ENCODE measurements at regions not wholly inside any gene's neighbourhood (a gene's known extent, or its start where the extent isn't known, plus 50 kb on each side); places are given as distances from the start of the nearest gene placed in this dataset.
"Not testable (repeated sequence)": the region's sequence is repeated elsewhere in the genome, so short reads cannot be mapped to it uniquely, and the experiment has no call there.

GRCh38 chr1:234913771-234914170 lies 214.9 kb downstream of the TOMM20 start:
- 92 to 97% methylated on average over 11 of the region's 11 CpGs for WGBS, 2 donors
- H3K4me3 ChIP-seq (ENCODE audit: low read depth, poor library complexity, severe bottlenecking) = no peak overlapping the region
- intact Hi-C loops (cut with DNase I; ENCODE audit: low total_unique reads) = no loop called here
- DNase-seq (ENCODE audit: low spot score in 2 of 2) = peak in 1 of 2 donors; percentile 67
- TF ChIP-seq CTCF (IDR thresholded peaks at IDR 0.05) (no peak), POLR2A (IDR thresholded peaks at IDR 0.05) (no peak)

DNA sequence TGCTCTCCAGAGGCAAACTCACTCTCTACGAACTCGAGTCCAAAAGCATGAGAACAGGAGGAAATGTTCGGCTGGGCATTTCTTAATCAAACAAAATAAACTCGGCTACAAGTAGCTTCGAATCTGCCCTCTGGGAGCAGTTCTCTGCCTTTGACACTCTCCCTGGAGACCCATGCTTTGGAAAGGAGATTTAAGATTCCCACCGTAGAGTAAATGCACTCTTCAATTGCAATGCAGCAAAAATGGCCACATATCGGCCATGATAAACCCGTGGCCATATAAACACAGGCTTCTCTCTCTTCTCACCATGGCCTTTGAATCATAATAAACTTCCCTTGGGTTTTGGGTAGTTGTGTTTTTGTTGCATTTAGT lies 215.4 kb downstream of the TOMM20 start:
- TF ChIP-seq POLR2A (IDR thresholded peaks at IDR 0.05) = no peak
- no peak for TF ChIP-seq CTCF (IDR thresholded peaks at IDR 0.05)
- H3K4me3 ChIP-seq (ENCODE audit: low read depth, poor library complexity, severe bottlenecking) = no peak overlapping the region
- 81% methylated on average over 8 of the region's 8 CpGs for WGBS, 2 donors
- intact Hi-C loops (cut with DNase I; ENCODE audit: low total_unique reads) = no loop called here
- peak in 1 of 2 donors; percentile 23 for DNase-seq (ENCODE audit: low spot score in 2 of 2)

DNA sequence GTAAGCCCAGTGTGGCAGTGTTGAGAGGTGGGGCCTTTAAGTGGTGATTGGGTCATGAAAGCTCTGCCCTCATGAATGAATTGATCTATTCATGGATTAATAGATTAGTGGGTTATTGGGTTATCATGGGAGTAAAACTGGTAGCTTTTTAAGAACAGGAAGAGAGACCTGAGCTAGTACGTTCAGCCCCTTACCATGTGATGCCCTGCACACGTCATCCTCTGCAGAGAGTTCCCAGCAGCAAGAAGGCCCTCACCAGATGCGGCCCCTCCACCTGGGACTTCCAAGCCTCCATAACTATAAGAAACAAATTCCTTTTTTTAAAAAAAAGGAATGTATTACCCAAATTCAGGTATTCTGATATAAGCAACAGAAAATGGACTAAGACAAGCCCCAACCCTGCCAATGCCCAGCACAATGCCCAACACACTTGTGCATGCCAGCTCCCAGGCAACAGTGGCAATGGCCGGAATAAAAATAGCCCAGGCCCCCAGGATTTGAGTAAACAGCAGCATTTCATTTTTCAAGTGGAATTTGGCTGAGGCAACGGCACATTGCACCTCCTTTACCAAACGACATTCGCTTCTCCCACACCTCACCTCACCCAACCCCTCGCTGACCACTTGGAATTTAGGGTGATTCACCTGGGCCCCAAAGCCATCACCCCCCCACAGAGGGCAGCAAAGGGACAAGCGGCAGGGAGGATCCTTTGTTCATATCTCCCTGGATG lies 215.9 kb downstream of the TOMM20 start:
- WGBS, 2 donors = 74 to 81% methylated on average over 9 of the region's 9 CpGs
- intact Hi-C loops (cut with DNase I; ENCODE audit: low total_unique reads) = no loop called here
- no peak for TF ChIP-seq CTCF (IDR thresholded peaks at IDR 0.05)
- TF ChIP-seq POLR2A (IDR thresholded peaks at IDR 0.05) = no peak

DNA sequence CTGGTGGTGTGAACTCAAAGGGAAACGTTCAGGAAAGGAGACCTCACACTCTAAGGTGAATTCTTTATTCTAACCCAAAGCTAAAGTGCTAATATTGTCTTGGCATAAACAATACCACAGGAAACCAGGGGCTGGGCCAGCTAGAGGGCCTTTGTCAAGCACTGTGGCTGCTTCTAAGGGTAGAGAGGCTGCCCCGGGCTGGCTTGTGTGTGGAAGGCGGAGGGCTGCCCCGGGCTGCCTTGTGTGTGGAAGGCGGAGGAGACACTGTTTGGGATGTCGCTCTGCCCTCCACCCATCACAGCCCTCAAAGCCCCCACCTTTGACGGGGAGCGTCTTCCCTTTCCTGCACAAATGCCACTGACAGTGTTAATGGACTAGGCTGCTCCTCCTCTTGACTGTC lies 216.8 kb downstream of the TOMM20 start:
- no peak for DNase-seq (ENCODE audit: low spot score in 2 of 2)
- WGBS, 2 donors = 61 to 65% methylated on average over 8 of the region's 8 CpGs
- H3K4me3 ChIP-seq (ENCODE audit: low read depth, poor library complexity, severe bottlenecking) = no peak overlapping the region
- intact Hi-C loops (cut with DNase I; ENCODE audit: low total_unique reads) = no loop called here
- TF ChIP-seq POLR2A (IDR thresholded peaks at IDR 0.05) (no peak), CTCF (IDR thresholded peaks at IDR 0.05) (no peak)

More for the DNA sequence above, 215.9 kb downstream of the TOMM20 start:
- H3K4me3 ChIP-seq (ENCODE audit: low read depth, poor library complexity, severe bottlenecking) = no peak overlapping the region
- DNase-seq (ENCODE audit: low spot score in 2 of 2) = no peak

DNA sequence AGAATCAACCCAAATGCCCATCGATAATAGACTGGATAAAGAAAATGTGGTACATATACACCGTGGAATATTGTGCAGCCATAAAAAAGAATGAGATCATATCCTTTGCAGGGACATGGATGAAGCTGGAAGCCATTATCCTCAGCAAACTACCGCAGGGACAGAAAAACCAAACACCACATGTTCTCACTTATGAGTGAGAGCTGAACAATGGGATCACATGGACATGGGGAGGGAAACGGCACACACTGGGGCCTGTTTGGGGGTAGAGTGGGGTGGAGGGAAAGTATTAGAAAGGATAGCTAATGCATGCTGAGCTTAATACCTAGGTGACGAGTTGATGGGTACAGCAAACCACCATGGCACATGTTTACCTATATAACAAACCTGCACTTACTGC lies 217.5 kb downstream of the TOMM20 start:
- H3K4me3 ChIP-seq (ENCODE audit: low read depth, poor library complexity, severe bottlenecking); intact Hi-C loops (cut with DNase I; ENCODE audit: low total_unique reads): not testable (repeated sequence)

DNA sequence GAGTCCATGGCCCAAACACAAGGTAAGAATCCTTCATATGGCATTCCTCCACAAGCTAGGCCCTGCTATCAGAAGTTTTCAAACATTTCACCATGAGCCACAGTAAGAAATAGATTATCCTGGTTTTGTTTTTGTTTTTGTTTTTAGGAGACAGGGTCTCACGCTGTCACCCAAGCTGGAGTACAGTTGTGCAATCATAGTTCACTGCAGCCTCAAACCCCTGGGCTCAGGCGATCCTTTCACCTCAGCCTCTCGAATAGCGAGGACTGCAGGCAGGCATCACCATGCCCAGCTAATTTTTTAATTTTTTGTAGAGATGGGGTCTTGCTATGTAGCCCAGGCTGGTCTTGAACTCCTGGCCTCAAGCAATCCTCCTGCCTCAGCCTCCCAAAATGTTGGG lies 218.8 kb downstream of the TOMM20 start:
- DNase-seq (ENCODE audit: low spot score in 2 of 2) = no peak
- TF ChIP-seq POLR2A (IDR thresholded peaks at IDR 0.05) = no peak
- TF ChIP-seq CTCF (IDR thresholded peaks at IDR 0.05) = no peak
- intact Hi-C loops (cut with DNase I; ENCODE audit: low total_unique reads) = no loop called here
- no peak overlapping the region for H3K4me3 ChIP-seq (ENCODE audit: low read depth, poor library complexity, severe bottlenecking)
- WGBS, 2 donors = 98 to 100% methylated on average over 4 of the region's 4 CpGs

More for the DNA sequence above, 217.5 kb downstream of the TOMM20 start:
- DNase-seq (ENCODE audit: low spot score in 2 of 2) = not testable (repeated sequence)
- 68 to 82% methylated on average over 5 of the region's 5 CpGs for WGBS, 2 donors
